Skin of body (tissue), 1 donor: ENCODE measurements at regions not wholly inside any gene's neighbourhood (a gene's known extent, or its start where the extent isn't known, plus 50 kb on each side); places are given as distances from the start of the nearest gene placed in this dataset.

Experiments used
- DNase-seq: peaks from one replicate; lab custom pipeline; 2025; lab: John Stamatoyannopoulos, UW

GRCh38 chr2:12967804-12968203, 251.1 kb downstream of the TRIB2 start:
- DNase-seq, result no peak

GRCh38 chr2:12968399-12968798, 251.7 kb downstream of the TRIB2 start:
- DNase-seq, result no peak

DNA sequence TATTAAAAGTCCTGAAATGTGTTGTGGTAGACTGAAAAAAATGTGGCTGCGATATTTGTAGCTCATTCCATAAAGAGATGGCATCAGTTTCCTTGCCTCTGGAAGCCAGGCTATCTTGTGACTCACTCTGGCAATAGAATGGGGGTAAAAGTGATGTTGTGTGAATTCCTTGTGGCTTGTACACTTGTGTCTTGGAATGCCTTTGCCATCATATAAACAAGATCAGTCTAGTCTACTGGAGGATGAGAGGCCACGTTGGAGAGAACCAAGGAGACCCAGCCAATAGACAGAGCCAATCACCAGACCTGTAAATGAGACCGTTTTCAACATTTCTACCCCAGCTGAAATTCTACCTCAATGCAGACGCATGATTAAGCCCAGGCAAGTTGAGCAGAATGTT, 254.1 kb downstream of the TRIB2 start:
- no peak for DNase-seq

DNA sequence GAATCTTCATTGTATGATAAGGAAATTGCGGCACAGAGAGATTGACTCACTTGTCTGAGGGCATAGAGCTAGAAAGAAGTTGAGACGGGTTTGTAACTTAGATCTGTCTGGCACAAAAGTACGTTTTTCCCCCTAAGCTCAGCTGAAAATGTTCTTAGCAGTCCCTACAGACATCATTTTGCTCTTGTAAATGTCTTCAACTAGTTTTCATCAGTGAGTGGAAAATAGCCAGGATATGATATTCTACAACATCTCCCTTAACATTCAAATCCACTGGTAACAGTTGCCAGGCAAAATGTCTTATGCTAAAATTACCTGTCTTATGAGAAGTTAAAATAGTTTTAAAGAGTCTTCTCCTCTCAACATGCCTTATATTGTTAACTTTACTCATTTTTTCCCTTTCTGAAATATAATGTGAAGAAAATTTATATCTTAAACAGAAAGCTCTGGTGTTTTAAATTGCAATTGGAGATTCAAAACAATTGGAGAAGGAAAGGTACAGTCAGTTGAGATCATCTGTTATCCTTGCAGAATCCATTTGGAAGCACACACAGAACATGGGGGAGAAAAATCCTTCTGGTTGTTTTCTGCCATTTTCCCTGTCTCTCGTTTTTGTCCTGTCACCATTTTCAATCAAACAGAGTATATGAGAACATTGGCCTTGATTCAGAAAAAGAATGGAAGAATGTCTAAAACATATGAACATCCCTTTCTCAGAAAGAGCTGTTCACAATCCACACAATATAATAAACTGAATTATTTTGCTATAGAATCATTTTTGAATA, 255.0 kb downstream of the TRIB2 start:
- no peak for DNase-seq

GRCh38 chr2:12978066-12978835, 261.5 kb downstream of the TRIB2 start:
- DNase-seq, result peak; percentile 13

- DNase-seq, result no peak
These were observed 262.3 kb downstream of the TRIB2 start for GRCh38 chr2:12979066-12979465.

DNA sequence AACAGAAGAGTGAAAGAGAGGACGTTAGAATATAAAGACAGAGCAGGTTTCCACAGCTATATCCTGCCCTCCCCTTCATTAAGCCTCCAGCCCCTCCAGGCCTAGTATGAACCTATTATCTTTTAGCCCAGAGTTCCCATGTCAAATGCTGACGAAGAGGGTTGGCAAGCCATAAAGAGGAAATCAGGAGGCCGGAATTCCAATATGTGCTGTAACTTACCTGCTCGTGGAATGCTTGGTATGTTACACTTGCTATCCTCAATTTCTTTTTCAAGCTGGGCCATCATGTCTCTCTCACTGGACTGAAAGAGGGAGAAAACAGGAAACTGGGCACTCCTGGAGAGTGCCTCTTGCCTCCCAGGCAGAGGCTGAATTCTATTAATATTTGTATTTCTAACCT, 264.1 kb downstream of the TRIB2 start:
- DNase-seq, result no peak

- DNase-seq, result peak; percentile 83
These were observed 265.4 kb downstream of the TRIB2 start for GRCh38 chr2:12982149-12982584.

- DNase-seq, result no peak
These were observed 270.5 kb downstream of the TRIB2 start for GRCh38 chr2:12987246-12987645.

DNA sequence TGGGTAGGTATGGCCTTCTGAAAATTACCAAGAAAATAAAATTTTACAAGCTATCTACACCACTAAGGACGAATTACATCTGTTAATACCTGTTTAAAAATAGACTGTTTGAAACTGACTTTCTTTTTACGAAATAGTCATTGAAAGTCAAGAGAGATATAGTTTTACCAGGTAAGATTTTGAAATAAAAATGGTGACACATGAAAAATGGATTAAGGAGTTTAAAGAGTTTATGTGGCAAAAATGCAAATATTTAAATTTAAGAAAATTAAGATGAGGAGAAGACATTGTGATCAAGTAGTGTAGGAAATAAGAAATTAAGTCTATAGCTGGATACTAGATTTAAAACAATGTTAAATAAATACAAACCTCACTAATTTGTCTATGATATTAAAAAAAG, 271.5 kb downstream of the TRIB2 start:
- no peak for DNase-seq

GRCh38 chr2:12990523-12990922, 273.8 kb downstream of the TRIB2 start:
- DNase-seq, result no peak

DNA sequence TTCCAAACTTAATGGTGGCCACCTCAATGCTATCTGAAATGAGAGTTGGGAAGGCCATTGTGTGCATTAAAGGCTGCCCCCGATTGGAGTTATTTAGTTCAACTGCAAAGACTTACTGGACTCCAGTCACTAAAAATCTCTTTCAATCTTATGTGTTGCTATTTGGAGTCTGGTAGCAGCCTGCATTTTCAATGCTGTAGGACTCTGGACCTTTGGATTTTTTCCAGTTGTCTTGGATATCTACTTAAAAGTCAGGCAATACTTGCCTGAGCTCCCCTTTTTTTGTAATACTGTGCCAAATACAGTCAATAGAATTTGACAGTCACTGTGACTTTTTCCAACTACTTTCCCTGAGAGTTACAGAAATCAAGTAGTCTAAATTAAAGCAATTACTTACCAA, 281.9 kb downstream of the TRIB2 start:
- no peak for DNase-seq

DNA sequence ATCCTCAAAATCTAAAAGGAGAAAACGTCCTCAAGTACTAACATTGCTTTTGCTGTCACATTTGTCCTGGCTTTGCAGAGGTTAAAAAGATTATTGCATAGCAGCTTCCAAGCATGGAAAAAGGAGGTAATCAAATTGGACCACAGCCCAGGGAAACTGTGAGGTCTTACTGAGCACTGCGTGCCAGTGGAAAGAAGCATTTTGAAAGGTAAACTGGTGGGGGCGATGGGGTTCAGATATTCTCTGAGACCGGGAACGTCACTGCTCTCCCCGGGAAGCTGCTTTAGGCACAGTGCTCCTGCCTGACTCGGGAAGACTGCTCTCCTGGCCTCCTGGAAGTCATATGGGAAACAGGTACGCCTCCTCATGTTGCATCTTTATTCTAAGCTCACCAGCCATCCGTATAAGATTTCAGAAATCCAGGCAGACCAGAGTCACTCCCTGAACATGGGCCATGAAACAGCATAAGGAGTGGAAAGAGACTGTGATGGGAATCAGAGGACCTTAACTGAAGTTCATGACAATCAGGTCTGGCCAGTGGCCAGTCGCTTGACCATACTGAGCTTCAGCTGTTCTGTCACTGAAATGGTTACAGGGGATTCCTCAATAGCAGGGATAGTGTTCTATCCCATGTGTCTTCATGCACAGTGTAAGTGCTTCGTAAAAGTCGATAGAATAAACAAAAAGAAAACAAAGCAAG, 284.1 kb downstream of the TRIB2 start:
- DNase-seq, result peak; percentile 57

DNA sequence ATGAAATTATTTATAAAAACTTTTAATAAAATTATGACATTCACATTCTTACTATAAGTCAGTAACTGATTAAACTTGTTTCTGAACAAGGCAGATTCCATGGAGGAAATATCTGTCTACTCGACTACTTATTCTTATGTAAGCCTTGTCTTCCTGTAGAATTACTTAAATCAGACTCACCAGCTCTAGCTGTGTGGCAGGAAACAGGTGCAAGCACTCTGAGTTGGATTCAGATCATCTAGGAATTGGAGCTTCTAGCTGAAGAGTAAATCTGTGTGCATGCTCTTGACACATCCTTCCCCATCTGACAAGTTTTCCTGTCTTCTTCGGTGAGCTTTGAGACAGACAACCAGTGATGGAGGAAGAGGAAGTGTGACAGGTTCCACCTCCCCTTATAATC, 284.7 kb downstream of the TRIB2 start:
- no peak for DNase-seq

DNA sequence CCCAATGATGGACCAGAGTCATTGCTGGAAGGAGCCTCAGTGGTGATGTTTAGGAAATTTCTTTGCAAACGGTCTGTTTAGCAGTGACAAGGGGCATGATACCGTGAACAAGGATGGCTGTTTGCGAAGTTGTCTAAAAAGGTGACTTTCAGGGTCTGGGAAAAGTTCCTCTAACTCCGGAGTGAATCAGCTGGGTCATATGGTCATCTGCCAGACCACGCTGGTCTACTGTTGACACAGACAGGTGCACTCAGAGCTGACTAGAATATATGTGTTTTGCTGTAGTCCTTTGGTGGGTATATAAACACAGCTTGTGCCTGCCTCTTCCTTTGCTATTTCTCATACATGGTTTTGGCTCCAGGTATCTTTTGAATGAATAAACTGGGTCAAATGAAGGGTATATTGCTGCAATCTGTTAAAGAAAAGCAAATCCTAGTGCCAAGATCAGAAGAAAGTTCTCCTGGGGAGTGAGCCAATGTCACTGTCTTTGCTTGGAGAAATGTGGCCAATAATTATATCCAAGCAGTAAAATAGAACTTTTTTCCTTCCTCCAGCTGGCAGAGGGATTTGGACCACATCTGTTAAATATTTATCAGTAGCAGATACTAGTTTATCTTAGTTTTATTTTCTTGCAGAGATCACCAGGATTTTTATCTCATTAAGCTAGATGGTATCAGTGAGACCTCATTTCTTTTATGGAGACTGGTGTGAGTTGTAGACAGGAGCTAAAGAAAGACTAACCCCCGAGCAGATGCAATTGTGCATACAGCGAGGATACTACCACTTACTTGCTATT, 286.0 kb downstream of the TRIB2 start:
- no peak for DNase-seq

DNA sequence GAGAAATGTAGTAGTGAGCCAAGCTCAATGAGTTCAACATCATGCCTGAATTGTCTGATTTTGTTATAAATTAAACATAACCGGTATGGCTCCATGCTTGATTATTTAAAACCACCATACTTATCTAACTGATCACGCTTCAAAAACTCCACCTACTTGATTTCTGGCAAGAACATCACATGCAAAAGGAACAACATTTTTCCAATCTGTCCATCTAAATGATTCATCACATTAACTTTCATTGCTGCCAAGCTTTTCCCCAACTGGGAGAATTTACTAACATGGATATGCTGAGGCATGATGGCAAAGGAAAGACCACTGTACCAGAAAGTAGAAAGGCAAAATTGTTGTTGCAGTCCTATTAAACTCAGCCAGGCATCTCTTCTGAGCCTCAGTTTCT, 286.8 kb downstream of the TRIB2 start:
- DNase-seq, result no peak

GRCh38 chr2:13005048-13005447, 288.3 kb downstream of the TRIB2 start:
- no peak for DNase-seq

GRCh38 chr2:13005761-13006335, 289.1 kb downstream of the TRIB2 start:
- no peak for DNase-seq

DNA sequence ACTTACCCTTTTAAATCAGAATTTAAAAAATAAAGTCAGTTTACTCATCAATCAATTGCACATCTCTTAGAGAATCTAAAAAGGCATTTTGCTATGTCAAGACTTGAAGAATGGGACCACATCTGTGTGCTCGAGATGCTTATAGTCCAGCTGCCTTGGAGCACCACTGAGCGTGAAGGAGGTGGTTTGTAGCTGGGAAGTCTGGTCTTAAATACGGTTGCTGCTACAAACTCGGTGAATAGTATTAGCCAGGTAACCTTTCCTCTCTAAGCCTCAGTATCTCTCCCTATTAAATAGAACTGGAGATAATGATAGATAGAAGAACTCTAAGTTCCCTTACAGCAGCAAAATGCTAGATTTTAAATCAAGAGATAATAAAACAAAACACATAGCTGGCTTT, 289.7 kb downstream of the TRIB2 start:
- DNase-seq, result no peak

GRCh38 chr2:13006829-13007717, 290.3 kb downstream of the TRIB2 start:
- DNase-seq, result peak; percentile 74
